AG09319 (cell line): ENCODE measurements at regions not wholly inside any gene's neighbourhood (a gene's known extent, or its start where the extent isn't known, plus 50 kb on each side); places are given as distances from the start of the nearest gene placed in this dataset.

Source experiments
- DNase-seq: peaks from one replicate; pipeline ENCODE4 v3.0.0-alpha.2; 2010; ENCODE audit warnings: low read depth; ENCODE audit errors: extremely low read depth
- CTCF ChIP-seq: IDR thresholded peaks from 2 replicates; pipeline ENCODE4 v1.5.1; 2011; ENCODE audit warnings: low read depth, mild to moderate bottlenecking, inconsistent platforms, low read length, moderate library complexity

- no peak for TF ChIP-seq CTCF
- no peak for DNase-seq
Observed at GRCh38 chr5:87877495-87877894, 391.1 kb downstream of the TMEM161B start.

DNA sequence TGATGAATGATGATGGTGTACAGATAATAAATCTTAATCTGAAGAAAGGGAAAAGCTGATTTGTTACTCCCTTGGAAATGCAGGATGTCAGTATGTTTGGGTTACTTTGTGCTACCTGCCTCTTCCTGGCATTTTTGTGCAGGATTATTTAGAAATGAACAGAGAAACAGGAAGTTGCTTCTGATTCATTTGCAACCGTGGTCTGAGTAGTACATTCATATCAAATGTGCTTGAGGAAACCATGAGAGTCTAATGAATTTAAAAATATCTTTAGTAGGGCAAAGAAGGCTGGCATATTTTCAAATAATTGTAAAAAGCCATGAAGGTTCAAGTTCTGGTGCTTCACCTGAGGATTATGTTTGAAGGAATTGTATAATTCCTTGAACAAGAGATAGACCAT, 391.6 kb downstream of the TMEM161B start:
- no peak for DNase-seq
- TF ChIP-seq CTCF: no peak

GRCh38 chr5:87876616-87877015, 392.0 kb downstream of the TMEM161B start:
- no peak for TF ChIP-seq CTCF
- DNase-seq: no peak

DNA sequence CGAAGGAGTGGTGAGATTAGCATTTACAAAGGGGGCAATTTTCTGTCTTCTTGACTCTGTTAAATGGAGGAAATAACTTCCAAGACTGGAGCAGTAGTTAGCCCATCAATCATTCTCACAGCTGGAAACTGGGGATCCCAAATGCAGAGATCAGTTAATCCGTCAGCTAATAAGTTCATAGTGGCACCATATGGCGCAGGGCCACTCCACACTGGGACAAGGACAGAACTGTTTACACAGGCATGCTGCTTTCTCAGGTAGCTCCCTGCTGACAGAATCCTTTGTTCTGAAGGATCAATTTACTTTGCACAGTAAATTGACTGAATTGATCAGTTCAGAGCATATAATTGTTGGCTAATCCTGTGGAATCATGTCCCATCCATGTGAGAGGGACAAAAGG, 395.7 kb downstream of the TMEM161B start:
- no peak for TF ChIP-seq CTCF
- DNase-seq: no peak

DNA sequence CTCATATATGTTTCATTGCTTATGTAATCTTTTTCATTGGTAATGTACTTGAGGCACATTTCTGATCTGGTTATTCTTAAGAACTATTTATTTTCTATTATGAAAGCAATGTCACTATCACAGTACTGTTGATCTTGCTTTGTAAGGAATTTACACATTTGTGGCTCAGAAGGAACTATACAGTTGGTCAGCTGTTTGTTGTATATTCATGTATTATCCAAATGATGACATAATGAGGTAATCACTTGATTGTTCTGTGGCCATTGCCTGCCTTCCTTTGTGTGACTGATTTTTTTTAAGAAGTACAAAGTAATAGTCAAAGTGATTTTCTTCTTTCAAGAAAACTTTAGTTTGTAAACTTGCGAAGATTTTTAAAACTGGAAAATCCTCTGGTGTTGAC, 399.9 kb downstream of the TMEM161B start:
- TF ChIP-seq CTCF: no peak
- DNase-seq: no peak

DNA sequence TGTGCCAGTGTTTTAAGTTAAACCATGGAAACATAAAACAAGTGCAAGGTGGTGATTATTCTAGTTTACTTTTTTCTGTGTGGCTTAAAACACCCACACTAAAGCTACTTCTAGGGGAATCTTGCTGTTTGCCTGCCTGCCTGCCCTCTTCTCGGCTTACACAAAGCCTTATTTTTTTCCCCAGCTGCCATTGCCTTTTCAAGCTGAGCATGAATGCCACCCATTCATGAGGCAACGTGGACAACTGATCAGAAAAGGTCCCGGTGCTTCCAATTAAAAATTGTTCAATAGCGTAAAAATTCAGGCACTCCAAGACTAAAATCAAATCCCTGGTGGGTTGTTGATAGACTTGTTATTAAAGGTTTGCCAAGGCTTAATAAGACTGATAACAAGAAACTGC, 401.4 kb downstream of the TMEM161B start:
- no peak for DNase-seq

DNA sequence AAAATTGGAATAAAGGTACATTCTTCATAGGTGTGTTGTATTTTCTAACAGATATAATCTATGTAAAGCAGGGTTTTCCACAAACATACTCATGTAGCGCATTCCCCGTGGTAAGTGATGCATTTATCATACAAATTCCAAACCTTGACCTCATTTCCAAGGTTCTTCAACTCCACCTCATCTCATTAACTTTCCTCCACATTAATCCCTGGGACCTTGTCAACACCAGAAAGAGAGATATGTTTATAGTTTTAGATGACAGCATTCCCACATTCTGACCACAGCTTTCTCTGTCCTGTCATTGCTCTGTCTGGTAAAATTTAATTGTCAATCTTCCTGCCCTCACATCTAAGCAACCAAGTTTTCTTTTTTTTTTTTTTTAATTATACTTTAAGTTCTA, 415.1 kb downstream of the TMEM161B start:
- DNase-seq: no peak
- no peak for TF ChIP-seq CTCF

More for the DNA sequence above, 401.4 kb downstream of the TMEM161B start:
- no peak for TF ChIP-seq CTCF

DNA sequence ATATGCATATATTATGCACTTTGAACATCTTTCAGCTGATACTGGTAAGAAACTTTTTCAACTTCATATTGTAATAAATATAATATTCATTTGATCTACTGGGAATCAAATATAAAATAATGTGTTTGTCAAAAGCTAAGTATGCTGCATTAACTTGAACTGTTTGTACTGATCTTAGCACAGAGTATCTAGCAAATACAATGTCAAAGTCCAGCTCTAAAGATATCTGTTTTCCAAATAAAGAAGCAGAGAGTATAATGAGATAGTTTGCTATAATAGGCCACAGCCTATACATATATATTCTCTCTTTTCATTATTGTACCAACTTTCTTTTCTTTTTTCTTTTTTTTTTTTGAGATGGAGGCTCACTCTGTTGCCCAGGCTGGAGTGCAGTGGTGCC, 417.0 kb downstream of the TMEM161B start:
- DNase-seq: no peak

More for the DNA sequence above, 417.0 kb downstream of the TMEM161B start:
- no peak for TF ChIP-seq CTCF
